ENCODE measurements at regions not wholly inside any gene's neighbourhood (a gene's known extent, or its start where the extent isn't known, plus 50 kb on each side); places are given as distances from the start of the nearest gene placed in this dataset.

DNA sequence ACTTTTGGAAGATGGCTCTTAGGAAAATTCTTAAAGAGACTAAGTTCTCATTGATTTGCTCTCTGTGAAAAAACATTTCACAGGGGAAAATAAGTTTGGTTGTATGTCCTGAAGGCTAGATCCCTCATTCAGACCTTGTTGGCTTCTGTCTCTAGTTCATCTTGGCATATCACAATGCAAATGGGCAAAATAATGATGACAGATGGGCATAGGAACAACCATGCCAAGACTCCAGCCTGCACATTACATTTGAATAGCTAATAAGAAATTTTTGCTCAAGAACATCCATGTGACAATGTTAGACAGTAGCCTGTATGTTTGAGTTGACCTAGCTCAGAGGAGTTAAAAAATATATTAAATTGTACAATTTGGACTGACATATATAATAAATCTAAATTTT lies 292.9 kb downstream of the PLA2G4A start:
- DNase-seq, result no peak

GRCh38 chr1:187122566-187122965 lies 293.8 kb downstream of the PLA2G4A start:
- TF ChIP-seq POLR2AphosphoS5 (IDR thresholded peaks at IDR 0.05), result no peak
- TF ChIP-seq, protein P1, sequence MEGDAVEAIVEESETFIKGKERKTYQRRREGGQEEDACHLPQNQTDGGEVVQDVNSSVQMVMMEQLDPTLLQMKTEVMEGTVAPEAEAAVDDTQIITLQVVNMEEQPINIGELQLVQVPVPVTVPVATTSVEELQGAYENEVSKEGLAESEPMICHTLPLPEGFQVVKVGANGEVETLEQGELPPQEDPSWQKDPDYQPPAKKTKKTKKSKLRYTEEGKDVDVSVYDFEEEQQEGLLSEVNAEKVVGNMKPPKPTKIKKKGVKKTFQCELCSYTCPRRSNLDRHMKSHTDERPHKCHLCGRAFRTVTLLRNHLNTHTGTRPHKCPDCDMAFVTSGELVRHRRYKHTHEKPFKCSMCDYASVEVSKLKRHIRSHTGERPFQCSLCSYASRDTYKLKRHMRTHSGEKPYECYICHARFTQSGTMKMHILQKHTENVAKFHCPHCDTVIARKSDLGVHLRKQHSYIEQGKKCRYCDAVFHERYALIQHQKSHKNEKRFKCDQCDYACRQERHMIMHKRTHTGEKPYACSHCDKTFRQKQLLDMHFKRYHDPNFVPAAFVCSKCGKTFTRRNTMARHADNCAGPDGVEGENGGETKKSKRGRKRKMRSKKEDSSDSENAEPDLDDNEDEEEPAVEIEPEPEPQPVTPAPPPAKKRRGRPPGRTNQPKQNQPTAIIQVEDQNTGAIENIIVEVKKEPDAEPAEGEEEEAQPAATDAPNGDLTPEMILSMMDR (IDR thresholded peaks at IDR 0.05), result no peak
- TF ChIP-seq POLR2A (IDR thresholded peaks at IDR 0.05), result no peak
- TF ChIP-seq EP300 (IDR thresholded peaks at IDR 0.05), result no peak
- Histone ChIP-seq H3K36me3 (no peaks in the 10 kb centered on the region), H3K4me1 (no peaks in the 10 kb centered on the region), H3K27me3 (no peaks in the 10 kb centered on the region), H3K4me3 (no peak overlapping the region), H3K9me3 (no peaks in the 10 kb centered on the region), H3K27ac (no peak overlapping the region)
- 81 to 87% methylated on average over 2 of the region's 2 CpGs for WGBS, 2 donors
- no peak for DNase-seq
- intact Hi-C loops (cut with DNase I), result no loop called here

More for the DNA sequence above, 292.9 kb downstream of the PLA2G4A start:
- H3K4me3 ChIP-seq, result no peak overlapping the region
- H3K4me1 ChIP-seq, result no peaks in the 10 kb centered on the region
- no peaks in the 10 kb centered on the region for H3K36me3 ChIP-seq
- H3K27ac ChIP-seq, result no peak overlapping the region
- H3K27me3 ChIP-seq, result no peaks in the 10 kb centered on the region
- TF ChIP-seq, protein P1 (IDR thresholded peaks at IDR 0.05), result no peak
- TF ChIP-seq EP300 (IDR thresholded peaks at IDR 0.05), result no peak
- no peak for TF ChIP-seq POLR2AphosphoS5 (IDR thresholded peaks at IDR 0.05)
- TF ChIP-seq POLR2A (IDR thresholded peaks at IDR 0.05), result no peak
- intact Hi-C loops (cut with DNase I), result no loop called here
- H3K9me3 ChIP-seq, result no peaks in the 10 kb centered on the region

- intact Hi-C loops (cut with DNase I), result no loop called here
Measured at GRCh38 chr1:187129132-187129531, 300.4 kb downstream of the PLA2G4A start.

GRCh38 chr1:187143783-187144182 lies 315.0 kb downstream of the PLA2G4A start:
- no peak for DNase-seq
- no peak overlapping the region for H3K27ac ChIP-seq
- no peaks in the 10 kb centered on the region for H3K4me1 ChIP-seq
- no peak overlapping the region for H3K4me3 ChIP-seq
- H3K27me3 ChIP-seq, result no peaks in the 10 kb centered on the region
- H3K36me3 ChIP-seq, result no peaks in the 10 kb centered on the region
- intact Hi-C loops (cut with DNase I), result no loop called here
- no peak for TF ChIP-seq POLR2A (IDR thresholded peaks at IDR 0.05)
- no peak for TF ChIP-seq EP300 (IDR thresholded peaks at IDR 0.05)
- TF ChIP-seq, protein P1 (IDR thresholded peaks at IDR 0.05), result no peak
- no peak for TF ChIP-seq POLR2AphosphoS5 (IDR thresholded peaks at IDR 0.05)
- no peaks in the 10 kb centered on the region for H3K9me3 ChIP-seq

More at GRCh38 chr1:187129132-187129531, 300.4 kb downstream of the PLA2G4A start:
- no peak for DNase-seq
- Histone ChIP-seq H3K4me3 (no peak overlapping the region), H3K4me1 (no peaks in the 10 kb centered on the region), H3K27me3 (no peaks in the 10 kb centered on the region), H3K36me3 (no peaks in the 10 kb centered on the region), H3K9me3 (peaks cover 0 to 3% (median 0%) of the 10 kb centered on the region in 4 donors), H3K27ac (no peak overlapping the region)
- 73 to 80% methylated on average over 1 of the region's 1 CpG for WGBS, 2 donors
- TF ChIP-seq, protein P1 (IDR thresholded peaks at IDR 0.05), result no peak
- TF ChIP-seq POLR2AphosphoS5 (IDR thresholded peaks at IDR 0.05), result no peak
- TF ChIP-seq EP300 (IDR thresholded peaks at IDR 0.05), result no peak
- TF ChIP-seq POLR2A (IDR thresholded peaks at IDR 0.05), result no peak

DNA sequence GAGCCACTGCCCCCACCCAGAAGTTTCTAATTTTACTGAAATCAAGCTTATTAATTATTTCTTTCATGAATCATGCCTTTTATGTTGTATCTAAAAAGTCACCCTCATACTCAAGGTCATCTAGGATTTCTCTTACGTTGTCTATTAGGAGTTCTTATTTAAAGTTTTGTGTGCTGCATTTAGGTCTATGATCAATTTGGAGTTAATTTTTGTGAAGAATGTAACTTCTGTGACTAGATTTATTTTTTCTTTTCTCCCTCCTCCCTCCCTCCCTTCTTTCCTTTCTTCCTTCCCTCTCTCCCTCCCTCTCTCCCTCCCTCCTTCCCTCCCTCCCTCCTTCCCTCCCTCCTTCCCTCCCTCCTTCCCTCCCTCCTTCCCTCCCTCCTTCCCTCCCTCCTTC lies 317.6 kb downstream of the PLA2G4A start:
- WGBS, 2 donors, result 35 to 98% methylated on average over 1 of the region's 1 CpG
- no peaks in the 10 kb centered on the region for H3K36me3 ChIP-seq
- no peak overlapping the region for H3K4me3 ChIP-seq
- no peaks in the 10 kb centered on the region for H3K4me1 ChIP-seq
- no peaks in the 10 kb centered on the region for H3K9me3 ChIP-seq
- intact Hi-C loops (cut with DNase I), result no loop called here
- DNase-seq, result no peak
- no peaks in the 10 kb centered on the region for H3K27me3 ChIP-seq
- TF ChIP-seq POLR2A (IDR thresholded peaks at IDR 0.05), result no peak
- no peak for TF ChIP-seq POLR2AphosphoS5 (IDR thresholded peaks at IDR 0.05)
- TF ChIP-seq, protein P1 (IDR thresholded peaks at IDR 0.05), result no peak
- no peak for TF ChIP-seq EP300 (IDR thresholded peaks at IDR 0.05)
- no peak overlapping the region for H3K27ac ChIP-seq

Data from sigmoid colon (tissue), 6 donors.